Natural killer cell (primary cell): ENCODE measurements at regions not wholly inside any gene's neighbourhood (a gene's known extent, or its start where the extent isn't known, plus 50 kb on each side); places are given as distances from the start of the nearest gene placed in this dataset.

ENCODE experiments used
- ATAC-seq, 3 donors: fragments of 150-1000 bp in 2 of 3; fragments of 200-7000 bp in 1 of 3; cut with Tn5 transposase; 1 replicate in 1 of 3; 2 replicates in 2 of 3; pipeline ENCODE4 v1.10.0; 2021; ENCODE audit warnings: mild to moderate bottlenecking in 2 of 3, moderate library complexity in 2 of 3
- DNase-seq, 2 donors: peaks; one replicate each; pipeline versions ENCODE4 v3.0.0 to v3.0.0-alpha.2; 2013 to 2021; ENCODE audit warnings: mixed read lengths in 1 of 2
- H3K27ac ChIP-seq: one replicate; pipeline ENCODE4 v1.5.1; 2013; ENCODE audit warnings: mild to moderate bottlenecking, low read length
- H3K27me3 ChIP-seq: one replicate; pipeline ENCODE4 v1.6.1; 2013; ENCODE audit warnings: low read length; ENCODE audit not compliant: control insufficient read depth, insufficient read depth
- H3K36me3 ChIP-seq: one replicate; pipeline ENCODE4 v1.6.1; 2013; ENCODE audit warnings: low read length; ENCODE audit not compliant: control insufficient read depth, insufficient read depth
- H3K4me1 ChIP-seq: one replicate; pipeline ENCODE4 v1.6.1; 2013; ENCODE audit warnings: low read length; ENCODE audit not compliant: control insufficient read depth, insufficient read depth
- H3K4me3 ChIP-seq: one replicate; pipeline ENCODE4 v1.5.1; 2013; ENCODE audit warnings: low read length
- H3K9me3 ChIP-seq: one replicate; pipeline ENCODE4 v1.6.1; 2013; ENCODE audit warnings: low read length; ENCODE audit not compliant: control insufficient read depth, insufficient read depth
- H3K27ac Mint-ChIP-seq, 2 donors: one replicate each; pipeline ENCODE4 v1.8.0; 2022; ENCODE audit warnings: mild to moderate bottlenecking in 2 of 2, mixed read lengths in 2 of 2, moderate library complexity in 1 of 2
- H3K27me3 Mint-ChIP-seq, 2 donors: one replicate each; pipeline ENCODE4 v1.8.0; 2022; ENCODE audit warnings: low read depth in 2 of 2, mixed read lengths in 2 of 2
- H3K36me3 Mint-ChIP-seq: one replicate; pipeline ENCODE4 v1.8.0; 2022; ENCODE audit warnings: mixed read lengths
- H3K4me1 Mint-ChIP-seq, 2 donors: one replicate each; pipeline ENCODE4 v1.8.0; 2022; ENCODE audit warnings: mixed read lengths in 2 of 2
- H3K4me3 Mint-ChIP-seq: one replicate; pipeline ENCODE4 v1.8.0; 2022; ENCODE audit warnings: mild to moderate bottlenecking, moderate library complexity, mixed read lengths
- H3K9me3 Mint-ChIP-seq, 2 donors: one replicate each; pipeline ENCODE4 v1.8.0; 2022; ENCODE audit warnings: mixed read lengths in 2 of 2
- CTCF ChIP-seq: fragments of 200-600 bp; IDR thresholded peaks from one replicate; pipeline ENCODE4 v1.8.0; 2022; ENCODE audit warnings: antibody characterized with exemption
- WGBS: methylation state at CpG from one replicate; pipeline ENCODE4 v1.1.7; 2013; ENCODE audit warnings: missing lambda C conversion rate; ENCODE audit not compliant: insufficient coverage; 5-methylcytosine and 5-hydroxymethylcytosine counted together
- intact Hi-C: fragments of 100-400 bp; cut with micrococcal nuclease; formaldehyde crosslinking; loops from one replicate; pipeline ENCODE4 v1.14.2; 2022

- Histone ChIP-seq H3K27ac (no peak overlapping the region), H3K36me3 (no peaks in the 10 kb centered on the region), H3K9me3 (peaks cover 12% of the 10 kb centered on the region), H3K4me3 (no peak overlapping the region), H3K4me1 (no peaks in the 10 kb centered on the region), H3K27me3 (no peaks in the 10 kb centered on the region)
- 76% methylated on average over 9 of the region's 9 CpGs for WGBS
- no peak overlapping the region for H3K4me3 Mint-ChIP-seq
- H3K36me3 Mint-ChIP-seq = no peaks in the 10 kb centered on the region
- H3K4me1 Mint-ChIP-seq = no peaks in the 10 kb centered on the region
- no peak for ATAC-seq
- no peak overlapping the region for H3K27ac Mint-ChIP-seq
- no peak for TF ChIP-seq CTCF
- DNase-seq = no peak
- peaks cover 6 to 28% of the 10 kb centered on the region in 2 donors for H3K27me3 Mint-ChIP-seq
- intact Hi-C loops = no loop called here
- no peaks in the 10 kb centered on the region for H3K9me3 Mint-ChIP-seq
Observed at GRCh38 chr17:33529816-33530215, 236.7 kb upstream of the ASIC2 start.

- Histone ChIP-seq H3K36me3 (no peaks in the 10 kb centered on the region), H3K27me3 (no peaks in the 10 kb centered on the region), H3K4me1 (no peaks in the 10 kb centered on the region), H3K27ac (no peak overlapping the region), H3K9me3 (peaks cover 12% of the 10 kb centered on the region), H3K4me3 (no peak overlapping the region)
- intact Hi-C loops = no loop called here
- Mint-ChIP-seq H3K36me3 (no peaks in the 10 kb centered on the region), H3K9me3 (no peaks in the 10 kb centered on the region), H3K4me1 (no peaks in the 10 kb centered on the region), H3K4me3 (no peak overlapping the region), H3K27me3 (peaks cover 3 to 13% of the 10 kb centered on the region in 2 donors), H3K27ac (no peak overlapping the region)
- 78% methylated on average over 6 of the region's 6 CpGs for WGBS
- TF ChIP-seq CTCF = no peak
- DNase-seq = no peak
- no peak for ATAC-seq
Observed at GRCh38 chr17:33531311-33531710, 238.2 kb upstream of the ASIC2 start.

GRCh38 chr17:33534087-33534486 is 241.0 kb upstream of the ASIC2 start:
- intact Hi-C loops = no loop called here
- DNase-seq = no peak
- H3K36me3 ChIP-seq = no peaks in the 10 kb centered on the region
- no peak for TF ChIP-seq CTCF
- no peak overlapping the region for H3K27ac ChIP-seq
- peaks cover 4 to 11% of the 10 kb centered on the region in 2 donors for H3K27me3 Mint-ChIP-seq
- H3K4me1 ChIP-seq = no peaks in the 10 kb centered on the region
- no peaks in the 10 kb centered on the region for H3K9me3 Mint-ChIP-seq
- ATAC-seq = no peak
- no peak overlapping the region for H3K27ac Mint-ChIP-seq
- whole genome bisulfite sequencing = 86% methylated on average over 9 of the region's 9 CpGs
- H3K4me3 ChIP-seq = no peak overlapping the region
- H3K4me3 Mint-ChIP-seq = no peak overlapping the region
- H3K4me1 Mint-ChIP-seq = no peaks in the 10 kb centered on the region
- H3K27me3 ChIP-seq = no peaks in the 10 kb centered on the region
- no peaks in the 10 kb centered on the region for H3K9me3 ChIP-seq
- H3K36me3 Mint-ChIP-seq = no peaks in the 10 kb centered on the region

- no peak for DNase-seq
- Mint-ChIP-seq H3K9me3 (no peaks in the 10 kb centered on the region), H3K27me3 (peaks cover 11 to 28% of the 10 kb centered on the region in 2 donors), H3K4me3 (no peak overlapping the region), H3K27ac (no peak overlapping the region), H3K36me3 (no peaks in the 10 kb centered on the region), H3K4me1 (no peaks in the 10 kb centered on the region)
- WGBS = 85% methylated on average over 4 of the region's 4 CpGs
- no peaks in the 10 kb centered on the region for H3K4me1 ChIP-seq
- TF ChIP-seq CTCF = no peak
- intact Hi-C loops = no loop called here
- H3K4me3 ChIP-seq = no peak overlapping the region
- no peaks in the 10 kb centered on the region for H3K9me3 ChIP-seq
- no peak overlapping the region for H3K27ac ChIP-seq
- H3K36me3 ChIP-seq = no peaks in the 10 kb centered on the region
- no peak for ATAC-seq
- no peaks in the 10 kb centered on the region for H3K27me3 ChIP-seq
Observed at GRCh38 chr17:33545124-33545523, 252.0 kb upstream of the ASIC2 start.
